ENCODE measurements at regions not wholly inside any gene's neighbourhood (a gene's known extent, or its start where the extent isn't known, plus 50 kb on each side); places are given as distances from the start of the nearest gene placed in this dataset.

DNA sequence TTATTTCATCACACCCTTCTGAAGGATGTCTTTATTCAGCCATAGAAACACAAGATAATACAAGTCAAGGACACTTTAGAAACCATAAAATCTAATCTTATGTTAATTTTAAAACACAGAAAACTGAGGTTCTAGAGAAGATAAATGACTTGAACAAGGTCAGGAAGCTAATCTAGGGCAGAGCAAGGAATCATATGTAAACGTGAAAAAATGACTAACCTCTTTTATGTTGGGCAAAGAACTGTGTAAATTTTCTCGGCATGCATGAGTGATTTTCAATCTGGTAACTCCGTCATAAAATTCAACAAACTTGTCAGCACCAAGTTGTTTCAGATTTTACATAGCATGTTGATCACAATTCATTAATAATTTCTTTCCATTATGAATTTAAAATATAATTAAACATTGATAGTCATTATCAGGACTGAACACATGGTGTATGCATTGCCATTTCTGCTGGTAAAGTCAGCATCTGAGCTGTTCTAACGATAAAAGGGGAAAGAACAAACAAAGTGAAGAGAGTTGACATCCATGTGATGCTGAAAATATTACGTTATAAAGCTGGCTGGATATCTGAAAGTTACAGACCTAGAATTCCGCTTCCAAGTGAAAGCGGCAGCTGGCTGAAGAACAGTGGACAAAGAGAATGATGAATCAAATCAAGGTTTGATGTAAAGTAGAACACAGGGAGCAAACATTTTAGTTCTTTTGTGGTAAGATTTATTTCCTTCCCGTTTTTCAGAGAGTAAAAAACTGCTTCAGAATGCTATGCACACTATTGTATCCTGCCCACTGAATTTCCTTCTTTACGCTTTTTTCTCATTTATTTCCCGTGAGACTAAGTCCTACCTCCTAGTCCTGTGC is 1037.4 kb upstream of the TMPRSS15 start:
- Histone ChIP-seq H4K20me1 (ENCODE audit: insufficient read depth) (no peaks in the 10 kb centered on the region; the same call in 1 of the 2 replicates), H3K9me3 (ENCODE audit: control insufficient read depth in 1 of 2, insufficient read depth in 1 of 2, low read depth in 1 of 2, low read length in 2 of 2) (peaks cover 0 to 14% of the 10 kb centered on the region in 2 experiments; a peak in 3 of 4 replicates), H3K79me2 (ENCODE audit: insufficient read depth, low read length) (no peaks in the 10 kb centered on the region), H3K4me2 (ENCODE audit: low read length) (no peak overlapping the region), H3K4me1 (ENCODE audit: control insufficient read depth in 1 of 2, insufficient read depth in 2 of 2, low read length in 2 of 2) (no peaks in the 10 kb centered on the region), H3K4me3 (replicated peaks in 1 of 2; ENCODE audit: low read depth in 1 of 2, low read length in 2 of 2) (no peak overlapping the region), H2AFZ (ENCODE audit: low read depth, low read length, poor library complexity, severe bottlenecking) (no peak overlapping the region), H3K27me3 (ENCODE audit: insufficient read depth, low read length) (no peaks in the 10 kb centered on the region), H3K36me3 (ENCODE audit: control insufficient read depth in 1 of 2, insufficient read depth in 2 of 2, low read length in 2 of 2) (no peaks in the 10 kb centered on the region), H3K9ac (ENCODE audit: low read length) (no peak overlapping the region), H3K9me2 (ENCODE audit: insufficient read depth) (no peaks in the 10 kb centered on the region), H3K27ac (ENCODE audit: low read depth, low read length) (no peak overlapping the region)
- no peak for ATAC-seq
- RAD21 ChIA-PET (ENCODE audit: low non-redundant PET in 1 of 2, low total read pairs in 2 of 2, uncharacterized antibody in 2 of 2, unreplicated experiment in 2 of 2), result no interaction called here
- DNase-seq (ENCODE audit: low read depth, low spot score), result no peak
- CTCF ChIA-PET, result no interaction called here
- intact Hi-C loops (cut with micrococcal nuclease), result no loop called here
- no TSS peak for BruUV-seq (replicated peaks)
- TF ChIP-seq, protein P1, sequence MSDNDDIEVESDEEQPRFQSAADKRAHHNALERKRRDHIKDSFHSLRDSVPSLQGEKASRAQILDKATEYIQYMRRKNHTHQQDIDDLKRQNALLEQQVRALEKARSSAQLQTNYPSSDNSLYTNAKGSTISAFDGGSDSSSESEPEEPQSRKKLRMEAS (IDR thresholded peaks at IDR 0.05), result no peak
- TF ChIP-seq CTCF (IDR thresholded peaks at IDR 0.05 in 2 of 3, conservative IDR thresholded peaks at IDR 0.05 in 1 of 3; ENCODE audit: borderline replicate concordance in 1 of 3, insufficient read depth in 1 of 3, low read depth in 2 of 3, low read length in 2 of 3) (no peak), JUND (IDR thresholded peaks at IDR 0.05) (no peak), YY1 (IDR thresholded peaks at IDR 0.05; ENCODE audit: extremely low read depth, insufficient replicate concordance, low read depth, low read length) (no peak), EZH2phosphoT487 (IDR thresholded peaks at IDR 0.05; ENCODE audit: borderline replicate concordance) (no peak), SP1 (IDR thresholded peaks at IDR 0.05; ENCODE audit: low read depth) (no peak), RAD21 (IDR thresholded peaks at IDR 0.05; ENCODE audit: low read depth) (no peak), ZFX (IDR thresholded peaks at IDR 0.05) (no peak), ZNF274 (IDR thresholded peaks at IDR 0.05; ENCODE audit: low read depth, low read length) (no peak), CBX3 (IDR thresholded peaks at IDR 0.05; ENCODE audit: low read depth) (no peak)
- TF ChIP-seq, protein P2, sequence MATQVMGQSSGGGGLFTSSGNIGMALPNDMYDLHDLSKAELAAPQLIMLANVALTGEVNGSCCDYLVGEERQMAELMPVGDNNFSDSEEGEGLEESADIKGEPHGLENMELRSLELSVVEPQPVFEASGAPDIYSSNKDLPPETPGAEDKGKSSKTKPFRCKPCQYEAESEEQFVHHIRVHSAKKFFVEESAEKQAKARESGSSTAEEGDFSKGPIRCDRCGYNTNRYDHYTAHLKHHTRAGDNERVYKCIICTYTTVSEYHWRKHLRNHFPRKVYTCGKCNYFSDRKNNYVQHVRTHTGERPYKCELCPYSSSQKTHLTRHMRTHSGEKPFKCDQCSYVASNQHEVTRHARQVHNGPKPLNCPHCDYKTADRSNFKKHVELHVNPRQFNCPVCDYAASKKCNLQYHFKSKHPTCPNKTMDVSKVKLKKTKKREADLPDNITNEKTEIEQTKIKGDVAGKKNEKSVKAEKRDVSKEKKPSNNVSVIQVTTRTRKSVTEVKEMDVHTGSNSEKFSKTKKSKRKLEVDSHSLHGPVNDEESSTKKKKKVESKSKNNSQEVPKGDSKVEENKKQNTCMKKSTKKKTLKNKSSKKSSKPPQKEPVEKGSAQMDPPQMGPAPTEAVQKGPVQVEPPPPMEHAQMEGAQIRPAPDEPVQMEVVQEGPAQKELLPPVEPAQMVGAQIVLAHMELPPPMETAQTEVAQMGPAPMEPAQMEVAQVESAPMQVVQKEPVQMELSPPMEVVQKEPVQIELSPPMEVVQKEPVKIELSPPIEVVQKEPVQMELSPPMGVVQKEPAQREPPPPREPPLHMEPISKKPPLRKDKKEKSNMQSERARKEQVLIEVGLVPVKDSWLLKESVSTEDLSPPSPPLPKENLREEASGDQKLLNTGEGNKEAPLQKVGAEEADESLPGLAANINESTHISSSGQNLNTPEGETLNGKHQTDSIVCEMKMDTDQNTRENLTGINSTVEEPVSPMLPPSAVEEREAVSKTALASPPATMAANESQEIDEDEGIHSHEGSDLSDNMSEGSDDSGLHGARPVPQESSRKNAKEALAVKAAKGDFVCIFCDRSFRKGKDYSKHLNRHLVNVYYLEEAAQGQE (IDR thresholded peaks at IDR 0.05; ENCODE audit: low read depth), result no peak
- POLR2A ChIA-PET, result no interaction called here

All from HCT116 (cell line).